Endothelial cell of hepatic sinusoid (primary cell): ENCODE measurements at regions not wholly inside any gene's neighbourhood (a gene's known extent, or its start where the extent isn't known, plus 50 kb on each side); places are given as distances from the start of the nearest gene placed in this dataset.
"Not testable (repeated sequence)": the region's sequence is repeated elsewhere in the genome, so short reads cannot be mapped to it uniquely, and the experiment has no call there.

ENCODE experiments used
- in situ Hi-C: cut with HindIII; loops from 2 replicates; pipeline ENCODE4 v1.10.0; 2017; ENCODE audit warnings: low sequenced_read_pairs

- in situ Hi-C loops, result no loop called here
These were observed 1829.0 kb upstream of the MIR17HG start for GRCh38 chr13:89518289-89519077.

- in situ Hi-C loops, result no loop called here
These were observed 1827.0 kb upstream of the MIR17HG start for GRCh38 chr13:89520468-89520867.

DNA sequence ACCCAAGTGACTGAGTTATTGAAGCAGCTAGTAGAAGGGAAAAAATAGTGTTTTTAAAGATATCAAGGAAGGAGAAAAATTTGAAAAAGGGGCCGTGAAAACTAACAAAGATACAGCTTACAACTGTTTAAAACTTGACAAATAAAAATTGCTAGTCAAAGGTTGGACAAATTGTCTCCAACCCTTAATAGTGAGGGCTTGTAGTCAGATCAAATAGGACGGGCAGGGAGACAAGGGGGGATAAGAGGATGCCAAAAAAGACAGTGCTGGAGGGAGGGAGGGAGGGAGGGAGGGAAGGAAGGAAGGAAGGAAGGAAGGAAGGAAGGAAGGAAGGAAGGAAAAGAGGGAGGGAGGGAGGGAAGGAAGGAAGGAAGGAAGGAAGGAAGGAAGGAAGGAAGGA is 1825.8 kb upstream of the MIR17HG start:
- in situ Hi-C loops, result not testable (repeated sequence)

- in situ Hi-C loops, result no loop called here
These were observed 1806.1 kb upstream of the MIR17HG start for GRCh38 chr13:89541091-89542030.

DNA sequence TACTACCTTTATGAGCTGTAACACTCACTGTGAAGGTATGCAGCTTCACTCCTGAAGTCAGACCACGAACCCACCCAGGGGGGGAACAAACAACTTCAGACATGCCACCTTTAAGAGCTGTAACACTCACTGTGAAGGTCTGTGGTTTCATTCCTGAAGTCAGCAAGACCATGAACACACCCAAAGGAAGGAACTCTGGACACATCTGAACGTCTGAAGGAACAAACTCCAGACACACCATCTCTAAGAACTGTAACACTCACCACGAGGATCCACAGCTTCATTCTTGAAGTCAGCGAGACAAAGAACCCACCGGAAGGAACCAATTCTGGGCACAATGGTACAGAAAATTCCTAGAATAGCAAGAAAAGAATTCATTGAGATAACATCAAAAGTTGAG is 1796.5 kb upstream of the MIR17HG start:
- in situ Hi-C loops, result no loop called here

DNA sequence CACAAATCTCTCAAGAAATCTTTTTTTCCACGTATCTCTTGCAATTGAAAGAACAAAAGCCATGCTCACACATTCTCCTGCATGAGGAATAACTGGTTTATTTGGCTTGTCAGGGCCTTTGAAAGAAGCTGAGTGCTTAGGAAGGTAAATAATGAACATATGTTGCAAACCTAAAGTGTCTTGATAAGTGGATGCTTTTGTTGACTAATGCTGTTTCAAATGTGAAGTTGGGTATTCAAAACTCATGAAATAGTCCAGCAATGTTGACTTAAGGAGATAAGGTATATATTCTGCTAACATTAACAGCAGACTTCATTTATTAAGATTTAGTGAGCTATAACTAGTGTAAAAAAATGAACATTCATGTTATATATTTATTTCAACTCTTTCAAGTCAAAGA is 1792.7 kb upstream of the MIR17HG start:
- in situ Hi-C loops, result no loop called here

DNA sequence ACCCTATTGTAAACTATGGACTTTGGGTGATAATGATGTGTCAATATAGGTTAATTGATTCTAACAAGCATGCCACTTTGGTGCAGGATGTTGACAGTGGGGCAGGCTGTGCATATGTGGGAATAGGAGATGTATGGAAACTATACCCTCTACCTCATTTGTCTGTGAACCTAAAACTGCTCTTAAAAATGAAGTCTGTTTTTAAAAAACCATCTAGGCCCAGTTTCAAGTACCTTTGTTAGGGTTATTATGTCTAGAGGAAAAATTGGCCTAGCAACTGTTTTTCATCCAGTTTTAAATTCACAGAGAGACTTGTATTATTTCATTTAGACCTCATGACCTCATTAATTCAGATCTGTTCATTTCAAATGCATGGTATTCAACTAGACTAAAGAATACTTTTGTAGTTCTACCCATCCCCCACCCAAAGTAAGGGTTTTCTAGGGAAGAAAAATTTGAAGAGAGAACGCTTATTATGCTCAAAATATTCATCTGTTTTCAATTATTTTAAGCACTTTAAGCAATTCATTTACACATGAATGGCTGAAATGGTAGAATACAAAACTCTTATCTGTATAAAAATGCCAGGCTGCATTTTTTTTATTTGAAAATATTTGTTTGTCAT is 1781.9 kb upstream of the MIR17HG start:
- in situ Hi-C loops, result no loop called here

- in situ Hi-C loops, result no loop called here
These were observed 1780.5 kb upstream of the MIR17HG start for GRCh38 chr13:89567025-89567424.

DNA sequence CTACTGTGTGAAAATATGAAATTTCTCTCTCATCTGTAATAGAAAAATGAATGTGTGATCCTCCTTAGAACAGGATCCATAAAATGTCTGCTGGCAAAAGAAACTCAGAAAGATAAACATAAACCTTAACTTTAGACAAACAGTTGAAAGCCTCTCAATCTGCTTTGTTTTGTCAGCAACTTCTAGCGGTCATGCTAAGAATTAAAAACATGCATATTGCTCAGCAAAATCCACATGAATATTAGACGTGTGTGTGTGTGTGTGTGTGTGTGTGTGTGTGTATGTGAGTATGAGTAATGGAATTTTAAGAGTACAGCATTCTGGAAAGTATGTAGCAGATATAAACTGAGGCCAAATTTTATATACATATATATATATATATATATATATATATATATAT is 1779.2 kb upstream of the MIR17HG start:
- in situ Hi-C loops, result no loop called here

- in situ Hi-C loops, result no loop called here
These were observed 1778.7 kb upstream of the MIR17HG start for GRCh38 chr13:89568746-89569145.

- in situ Hi-C loops, result no loop called here
These were observed 1775.8 kb upstream of the MIR17HG start for GRCh38 chr13:89571676-89572075.

DNA sequence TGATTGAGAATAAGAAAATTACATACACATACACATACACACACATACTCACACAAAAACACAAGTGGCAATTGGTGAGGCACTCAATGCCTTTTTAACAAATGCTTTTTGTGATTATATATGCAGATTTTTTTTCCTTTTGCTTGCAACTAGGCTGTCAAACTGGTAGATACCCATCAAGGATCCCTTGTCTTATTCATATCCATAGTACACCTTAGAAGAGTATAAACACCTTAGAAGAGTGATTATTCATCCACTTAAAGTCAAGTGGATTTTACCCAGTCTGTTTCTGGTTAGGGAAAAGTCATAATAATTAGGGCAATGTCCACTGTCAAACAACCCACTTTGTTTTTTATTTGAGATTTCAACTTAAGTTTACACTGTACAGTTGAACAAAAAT is 1773.4 kb upstream of the MIR17HG start:
- in situ Hi-C loops, result no loop called here

DNA sequence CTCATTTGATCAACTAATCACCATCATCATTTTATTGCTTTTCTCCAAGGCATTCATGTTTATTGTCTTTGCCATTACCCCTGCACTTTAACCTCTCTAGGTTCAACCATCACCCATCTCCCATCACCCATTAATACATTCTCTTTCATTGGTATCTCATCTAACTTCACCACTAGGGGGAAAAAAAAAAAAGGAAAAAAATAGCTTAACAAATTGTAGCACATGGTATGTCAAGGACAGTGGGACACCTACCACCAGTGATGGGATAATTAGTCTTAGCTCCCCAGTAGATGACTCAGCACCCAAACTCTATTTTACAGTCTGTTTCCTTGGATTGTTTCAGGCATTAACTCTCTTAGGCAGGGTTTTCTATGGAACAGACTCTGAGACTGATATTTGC is 1770.2 kb upstream of the MIR17HG start:
- in situ Hi-C loops, result no loop called here

- in situ Hi-C loops, result no loop called here
These were observed 1763.3 kb upstream of the MIR17HG start for GRCh38 chr13:89584058-89584620.

DNA sequence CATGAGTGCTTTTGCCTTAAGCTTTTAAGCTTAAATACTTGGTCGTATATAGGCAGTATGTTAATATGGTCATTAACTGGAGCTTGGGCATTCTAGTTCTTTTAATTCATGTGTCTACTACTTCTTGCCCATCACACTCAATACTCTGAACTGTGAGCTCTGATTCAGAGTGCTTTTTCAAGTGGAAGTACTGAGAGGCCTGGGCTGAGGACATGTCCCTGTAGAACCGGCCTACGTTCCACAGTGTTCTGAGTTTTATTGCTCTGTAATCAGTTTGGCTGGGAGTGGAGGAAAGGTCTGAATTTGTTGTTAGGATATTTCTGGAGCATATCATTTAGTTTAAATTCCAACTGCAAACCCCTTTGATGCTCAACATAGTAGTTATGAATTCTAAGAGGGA is 1744.8 kb upstream of the MIR17HG start:
- in situ Hi-C loops, result no loop called here

DNA sequence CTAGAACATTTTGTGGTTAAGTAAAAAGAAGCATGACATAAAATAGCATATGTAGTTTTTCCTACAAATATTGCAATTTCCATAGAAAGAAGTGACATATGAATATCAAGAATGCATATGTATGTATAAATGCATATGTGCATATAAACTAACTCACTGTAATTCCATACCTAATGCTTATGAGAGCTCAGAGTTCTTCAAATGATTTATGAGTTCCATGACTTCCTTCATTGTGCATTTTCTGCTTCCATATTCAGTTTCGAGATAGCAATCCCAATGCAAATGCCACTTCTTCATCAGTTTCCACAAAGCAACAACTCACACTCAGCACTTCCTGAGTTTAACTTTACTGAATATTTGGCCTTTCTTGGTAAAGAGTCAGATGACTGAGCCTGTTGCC is 1744.3 kb upstream of the MIR17HG start:
- in situ Hi-C loops, result no loop called here

DNA sequence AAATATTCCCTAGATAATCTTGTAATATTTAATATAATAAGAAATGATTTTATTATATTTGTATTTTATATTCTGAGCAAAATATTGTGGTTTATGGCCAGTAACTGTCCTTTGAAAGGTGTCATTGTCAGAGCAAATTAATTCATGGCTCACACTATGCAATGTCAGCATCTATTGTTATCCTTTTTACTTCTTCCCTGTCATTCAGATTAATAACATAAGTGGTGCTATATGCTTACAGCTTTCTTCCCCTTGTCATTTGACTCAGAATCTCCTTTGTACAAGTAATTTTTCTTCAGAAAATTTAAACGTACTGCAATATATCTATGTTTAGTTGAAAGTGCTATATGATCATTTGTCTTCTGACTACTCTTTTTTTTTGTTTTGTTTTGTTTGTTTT is 1738.2 kb upstream of the MIR17HG start:
- in situ Hi-C loops, result no loop called here

GRCh38 chr13:89610331-89610730 is 1737.2 kb upstream of the MIR17HG start:
- in situ Hi-C loops, result no loop called here

- in situ Hi-C loops, result no loop called here
These were observed 1736.6 kb upstream of the MIR17HG start for GRCh38 chr13:89610881-89611280.

- in situ Hi-C loops, result no loop called here
These were observed 1719.5 kb upstream of the MIR17HG start for GRCh38 chr13:89627996-89628395.

DNA sequence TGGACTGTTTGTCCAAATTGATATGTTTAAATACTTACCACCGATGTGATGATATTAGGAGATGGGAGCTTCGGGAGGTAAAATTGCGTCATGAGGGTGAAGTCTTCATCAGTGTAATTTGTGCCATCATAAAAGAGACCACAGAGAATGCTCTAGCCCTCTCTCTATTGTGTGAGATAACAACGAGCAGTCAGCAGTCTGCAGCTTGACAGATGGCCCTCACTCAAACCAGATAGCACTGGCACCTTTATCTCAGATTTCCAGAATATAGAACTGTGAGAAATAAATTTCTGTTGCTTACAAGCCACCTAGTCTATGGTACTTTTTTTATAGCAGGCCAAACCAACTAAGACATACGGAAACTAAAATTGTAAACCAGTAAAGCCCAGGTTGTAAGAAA is 1718.9 kb upstream of the MIR17HG start:
- in situ Hi-C loops, result no loop called here
